Type B pancreatic cell (in vitro differentiated cells): ENCODE measurements at regions not wholly inside any gene's neighbourhood (a gene's known extent, or its start where the extent isn't known, plus 50 kb on each side); places are given as distances from the start of the nearest gene placed in this dataset.

Experiments used
- DNase-seq: peaks from one replicate; pipeline ENCODE4 v3.0.0; 2021; ENCODE audit warnings: mixed read lengths; ENCODE audit not compliant: unreplicated experiment; ENCODE audit errors: extremely low spot score
- H3K27ac Mint-ChIP-seq: 2 replicates; pipeline ENCODE4 v1.8.0; 2021; ENCODE audit warnings: mild to moderate bottlenecking, mixed read lengths
- H3K27me3 Mint-ChIP-seq: 2 replicates; pipeline ENCODE4 v1.8.0; 2021; ENCODE audit warnings: mixed read lengths
- H3K36me3 Mint-ChIP-seq: 2 replicates; pipeline ENCODE4 v1.8.0; 2021; ENCODE audit warnings: mixed read lengths
- H3K4me1 Mint-ChIP-seq: one replicate; pipeline ENCODE4 v1.8.0; 2021; ENCODE audit warnings: mixed read lengths; ENCODE audit not compliant: unreplicated experiment
- H3K4me3 Mint-ChIP-seq: 2 replicates; pipeline ENCODE4 v1.8.0; 2021; ENCODE audit warnings: mild to moderate bottlenecking, mixed read lengths
- H3K9me3 Mint-ChIP-seq: 2 replicates; pipeline ENCODE4 v1.8.0; 2021; ENCODE audit warnings: mixed read lengths
- TF ChIP-seq, protein P1 (sequence below): fragments of 200-600 bp; sonication (generic); conservative IDR thresholded peaks from 2 replicates; pipeline ENCODE4 v1.5.0; 2021; ENCODE audit warnings: antibody characterized with exemption, mild to moderate bottlenecking

DNA sequence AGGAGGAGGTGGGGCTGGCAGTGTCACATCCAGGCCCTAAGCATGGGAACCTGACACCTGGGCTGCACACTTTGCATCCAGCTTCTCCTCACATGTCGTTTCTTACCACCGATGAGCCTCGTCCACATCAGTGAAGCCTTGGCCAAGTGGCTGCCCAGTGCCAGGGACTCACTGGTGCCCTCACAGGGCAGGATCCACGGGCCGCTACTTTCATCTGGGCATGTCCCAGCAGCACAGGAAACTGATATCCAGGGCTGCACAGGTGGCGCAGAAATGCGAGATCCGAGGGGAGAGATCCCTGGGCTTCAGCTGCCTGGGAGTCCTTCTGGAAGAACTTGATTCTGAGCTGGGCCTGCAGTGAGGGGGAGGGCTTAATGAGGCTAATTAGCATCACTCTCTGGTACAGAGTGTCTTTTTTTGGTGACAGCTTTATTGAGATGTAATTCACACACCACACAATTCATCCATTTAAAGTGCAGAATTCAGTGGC is 291.6 kb upstream of the HDAC4 start:
- Mint-ChIP-seq H3K4me1 (peaks cover 4% of the 10 kb centered on the region), H3K27me3 (peaks cover 8% of the 10 kb centered on the region), H3K4me3 (no peak overlapping the region), H3K36me3 (no peaks in the 10 kb centered on the region), H3K9me3 (no peaks in the 10 kb centered on the region), H3K27ac (no peak overlapping the region)
- TF ChIP-seq, protein P1, sequence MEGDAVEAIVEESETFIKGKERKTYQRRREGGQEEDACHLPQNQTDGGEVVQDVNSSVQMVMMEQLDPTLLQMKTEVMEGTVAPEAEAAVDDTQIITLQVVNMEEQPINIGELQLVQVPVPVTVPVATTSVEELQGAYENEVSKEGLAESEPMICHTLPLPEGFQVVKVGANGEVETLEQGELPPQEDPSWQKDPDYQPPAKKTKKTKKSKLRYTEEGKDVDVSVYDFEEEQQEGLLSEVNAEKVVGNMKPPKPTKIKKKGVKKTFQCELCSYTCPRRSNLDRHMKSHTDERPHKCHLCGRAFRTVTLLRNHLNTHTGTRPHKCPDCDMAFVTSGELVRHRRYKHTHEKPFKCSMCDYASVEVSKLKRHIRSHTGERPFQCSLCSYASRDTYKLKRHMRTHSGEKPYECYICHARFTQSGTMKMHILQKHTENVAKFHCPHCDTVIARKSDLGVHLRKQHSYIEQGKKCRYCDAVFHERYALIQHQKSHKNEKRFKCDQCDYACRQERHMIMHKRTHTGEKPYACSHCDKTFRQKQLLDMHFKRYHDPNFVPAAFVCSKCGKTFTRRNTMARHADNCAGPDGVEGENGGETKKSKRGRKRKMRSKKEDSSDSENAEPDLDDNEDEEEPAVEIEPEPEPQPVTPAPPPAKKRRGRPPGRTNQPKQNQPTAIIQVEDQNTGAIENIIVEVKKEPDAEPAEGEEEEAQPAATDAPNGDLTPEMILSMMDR = no peak
- peak; percentile 66 for DNase-seq

DNA sequence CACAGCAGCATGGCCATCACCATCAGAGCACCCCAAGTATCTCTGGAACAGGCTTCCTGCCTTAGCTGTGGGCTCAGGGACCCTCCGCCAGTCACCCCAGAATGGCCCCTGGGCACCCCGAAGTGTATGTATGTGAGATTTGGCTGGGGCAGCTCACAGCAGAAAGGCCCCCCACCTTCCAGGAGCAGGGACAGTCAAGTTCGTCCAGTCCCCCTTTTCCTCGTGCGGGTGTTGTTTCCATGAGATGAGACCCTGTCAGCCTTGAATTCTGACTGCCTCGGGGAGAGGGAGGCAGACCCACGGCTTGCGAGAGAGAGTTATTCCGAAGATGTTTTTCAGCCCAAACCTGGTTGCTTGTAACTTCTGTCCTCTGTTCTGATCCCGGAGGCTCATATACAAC is 290.9 kb upstream of the HDAC4 start:
- Mint-ChIP-seq H3K4me3 (no peak overlapping the region), H3K27ac (no peak overlapping the region), H3K9me3 (no peaks in the 10 kb centered on the region), H3K4me1 (peaks cover 2% of the 10 kb centered on the region), H3K36me3 (no peaks in the 10 kb centered on the region), H3K27me3 (peaks cover 8% of the 10 kb centered on the region)
- peak; percentile 64 for DNase-seq
- TF ChIP-seq, protein P1 = no peak

DNA sequence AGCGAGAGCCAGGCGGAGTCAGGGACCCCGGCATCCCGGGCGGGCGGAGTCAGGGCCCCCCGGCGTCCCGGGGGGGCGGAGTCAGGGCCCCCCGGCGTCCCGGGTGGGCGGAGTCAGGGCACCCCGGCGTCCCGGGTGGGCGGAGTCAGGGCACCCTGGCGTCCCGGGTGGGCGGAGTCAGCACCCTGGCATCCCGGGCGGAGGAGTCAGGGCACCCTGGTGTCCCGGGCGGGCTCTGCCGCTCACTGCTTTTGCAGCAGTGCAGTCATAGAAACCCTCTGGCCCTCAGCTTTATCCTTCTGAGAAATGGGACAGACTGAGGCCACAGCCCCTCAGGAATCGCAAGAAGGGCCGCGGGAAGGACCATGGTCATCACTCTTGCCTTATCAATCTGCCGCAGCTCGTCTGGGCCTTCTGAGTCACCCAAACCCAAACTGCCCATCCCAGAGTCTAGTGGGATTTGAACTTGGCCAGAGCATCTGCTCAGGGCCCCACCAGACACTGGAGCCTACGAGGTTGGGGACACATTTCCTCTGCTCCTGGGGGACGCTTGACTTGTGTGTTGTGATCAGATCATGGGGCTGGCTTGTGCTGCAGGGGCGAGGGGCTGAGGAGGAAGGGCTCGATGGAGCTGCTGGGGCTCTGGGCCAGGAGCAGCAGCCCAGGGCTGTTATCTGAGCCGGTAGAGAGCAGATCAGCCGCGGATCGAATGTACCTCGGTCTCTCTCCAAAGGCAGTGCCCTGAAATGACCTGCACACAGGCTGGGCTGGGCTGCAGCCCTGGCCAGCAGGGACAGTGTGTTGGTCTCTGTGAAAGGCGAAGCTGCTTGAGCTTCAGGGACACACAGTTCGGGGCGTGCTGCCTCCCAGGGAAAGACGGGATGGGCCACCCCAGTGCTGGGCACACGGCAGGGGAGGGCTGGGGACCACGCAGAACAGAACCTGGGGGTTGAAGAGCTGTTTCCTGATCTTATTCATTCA is 290.1 kb upstream of the HDAC4 start:
- H3K27ac Mint-ChIP-seq = no peak overlapping the region
- peaks cover 6% of the 10 kb centered on the region for H3K27me3 Mint-ChIP-seq
- H3K4me3 Mint-ChIP-seq = no peak overlapping the region
- H3K9me3 Mint-ChIP-seq = no peaks in the 10 kb centered on the region
- peak; percentile 65 for DNase-seq
- TF ChIP-seq, protein P1 = no peak
- H3K4me1 Mint-ChIP-seq = no peaks in the 10 kb centered on the region
- H3K36me3 Mint-ChIP-seq = no peaks in the 10 kb centered on the region

DNA sequence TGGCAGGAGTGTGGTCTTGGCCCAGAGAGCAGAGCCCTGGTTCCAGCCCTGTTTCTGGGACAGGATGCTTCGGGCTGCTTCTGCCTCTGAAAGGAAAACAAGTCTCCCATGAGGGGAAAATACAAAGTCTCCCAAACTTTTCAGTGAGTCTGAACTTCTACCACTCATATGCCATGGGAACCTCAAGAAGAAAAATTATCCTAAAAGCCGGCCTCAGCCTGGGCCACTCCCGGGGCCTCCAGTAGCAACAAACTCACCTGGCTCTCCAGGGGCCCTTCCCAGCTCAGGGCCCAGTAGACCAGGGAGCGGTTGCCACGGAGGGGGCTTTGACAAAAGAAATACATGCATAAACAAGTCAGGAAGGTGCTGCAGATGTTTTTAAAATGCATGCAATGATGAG is 289.2 kb upstream of the HDAC4 start:
- no peak overlapping the region for H3K27ac Mint-ChIP-seq
- H3K4me3 Mint-ChIP-seq = no peak overlapping the region
- peaks cover 10% of the 10 kb centered on the region for H3K27me3 Mint-ChIP-seq
- H3K36me3 Mint-ChIP-seq = no peaks in the 10 kb centered on the region
- no peaks in the 10 kb centered on the region for H3K4me1 Mint-ChIP-seq
- no peak for DNase-seq
- TF ChIP-seq, protein P1 = no peak
- no peaks in the 10 kb centered on the region for H3K9me3 Mint-ChIP-seq

DNA sequence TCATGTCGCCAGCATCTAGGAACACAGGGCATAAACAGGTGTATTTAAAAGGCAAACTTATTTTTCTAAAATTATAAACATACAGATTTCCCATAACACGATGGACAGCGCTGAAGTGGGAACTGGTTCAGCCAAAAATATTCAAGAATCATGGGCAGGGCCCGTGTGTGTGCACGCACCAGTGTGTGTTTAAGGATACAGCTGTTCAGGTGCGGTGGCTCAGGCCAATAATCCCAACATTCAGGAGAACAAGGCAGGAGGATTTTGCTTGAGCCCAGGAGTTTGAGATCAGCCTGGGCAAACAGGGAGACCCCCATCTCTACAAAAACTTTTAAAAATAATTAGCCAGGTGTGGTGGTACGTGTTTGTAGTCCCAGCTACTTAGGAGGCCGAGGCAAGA is 288.6 kb upstream of the HDAC4 start:
- no peaks in the 10 kb centered on the region for H3K4me1 Mint-ChIP-seq
- no peak for DNase-seq
- H3K27me3 Mint-ChIP-seq = peaks cover 10% of the 10 kb centered on the region
- H3K9me3 Mint-ChIP-seq = no peaks in the 10 kb centered on the region
- no peak overlapping the region for H3K27ac Mint-ChIP-seq
- no peaks in the 10 kb centered on the region for H3K36me3 Mint-ChIP-seq
- TF ChIP-seq, protein P1 = no peak
- no peak overlapping the region for H3K4me3 Mint-ChIP-seq
